MM.1S (cell line): ENCODE measurements at regions not wholly inside any gene's neighbourhood (a gene's known extent, or its start where the extent isn't known, plus 50 kb on each side); places are given as distances from the start of the nearest gene placed in this dataset.

Experiments
- CTCF ChIP-seq: fragments of 300-600 bp; sonication (generic); IDR thresholded peaks from 2 replicates; pipeline ENCODE4 v1.5.1; 2016; ENCODE audit warnings: antibody characterized with exemption, low read length, mixed read lengths
- EZH2phosphoT487 ChIP-seq: fragments of 300-600 bp; sonication (generic); IDR thresholded peaks from 2 replicates; pipeline ENCODE4 v1.6.1; 2018; ENCODE audit warnings: antibody characterized with exemption, low read length

GRCh38 chr1:82919837-82920236 lies 1079.1 kb downstream of the TTLL7 start:
- TF ChIP-seq CTCF (no peak), EZH2phosphoT487 (no peak)
